ENCODE measurements at regions not wholly inside any gene's neighbourhood (a gene's known extent, or its start where the extent isn't known, plus 50 kb on each side); places are given as distances from the start of the nearest gene placed in this dataset.
"Not testable (repeated sequence)": the region's sequence is repeated elsewhere in the genome, so short reads cannot be mapped to it uniquely, and the experiment has no call there.

DNA sequence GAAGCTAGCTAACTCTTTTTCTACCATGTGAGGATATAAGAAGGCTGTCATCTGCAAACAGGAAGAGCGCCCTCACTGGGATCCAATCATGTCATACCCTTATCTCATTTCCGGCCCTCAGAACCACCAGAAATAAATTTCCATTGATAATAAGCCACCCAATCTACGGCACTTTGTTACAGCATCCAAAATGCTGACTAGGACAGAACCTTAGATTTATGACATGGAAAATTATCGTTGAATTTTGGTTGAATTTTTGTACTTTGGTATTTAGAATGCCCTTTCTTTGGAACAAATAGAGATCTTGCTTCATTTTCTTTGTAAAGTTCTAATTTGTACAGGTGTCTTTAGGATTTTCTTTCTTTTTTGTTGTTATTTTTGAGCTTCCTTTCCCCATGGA, 53.3 kb upstream of the CYLC2 start:
- Mint-ChIP-seq H3K27me3 (ENCODE audit: insufficient read depth) (no peaks in the 10 kb centered on the region), H3K36me3 (ENCODE audit: low read depth) (no peaks in the 10 kb centered on the region), H3K27ac (no peak overlapping the region), H3K9me3 (peaks cover 13% of the 10 kb centered on the region), H3K4me3 (no peak overlapping the region), H3K4me1 (ENCODE audit: low read depth) (no peaks in the 10 kb centered on the region)
- intact Hi-C loops (cut with micrococcal nuclease), result loop anchor here (10.0 kb wide), 1 partner anchor 57 kb away; no protein-coding TSS in a partner anchor
- no peak for DNase-seq (ENCODE audit: low spot score)

DNA sequence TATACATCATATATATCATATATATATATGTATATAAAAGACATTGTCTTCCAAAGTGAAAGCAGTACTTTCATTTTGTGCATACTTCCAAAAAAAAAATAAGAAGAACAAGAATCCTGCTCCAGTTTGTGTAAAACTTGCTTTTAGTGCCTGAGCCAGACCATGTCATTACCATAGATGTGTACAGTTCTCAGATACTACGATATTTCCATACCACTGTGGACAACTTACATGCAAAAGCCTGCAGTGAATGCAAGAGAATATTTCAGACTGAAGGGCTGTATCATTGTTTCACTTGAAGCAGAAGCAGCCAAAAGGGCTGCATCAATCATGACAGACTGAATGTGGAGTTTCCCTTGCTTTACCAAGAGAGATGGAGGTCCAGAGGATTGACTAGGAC, 72.6 kb upstream of the CYLC2 start:
- H3K27me3 Mint-ChIP-seq (ENCODE audit: insufficient read depth), result no peaks in the 10 kb centered on the region
- DNase-seq (ENCODE audit: low spot score), result no peak
- H3K9me3 Mint-ChIP-seq, result no peaks in the 10 kb centered on the region
- intact Hi-C loops (cut with micrococcal nuclease), result no loop called here
- no peak overlapping the region for H3K27ac Mint-ChIP-seq
- no peak overlapping the region for H3K4me3 Mint-ChIP-seq
- no peaks in the 10 kb centered on the region for H3K36me3 Mint-ChIP-seq (ENCODE audit: low read depth)
- no peaks in the 10 kb centered on the region for H3K4me1 Mint-ChIP-seq (ENCODE audit: low read depth)

DNA sequence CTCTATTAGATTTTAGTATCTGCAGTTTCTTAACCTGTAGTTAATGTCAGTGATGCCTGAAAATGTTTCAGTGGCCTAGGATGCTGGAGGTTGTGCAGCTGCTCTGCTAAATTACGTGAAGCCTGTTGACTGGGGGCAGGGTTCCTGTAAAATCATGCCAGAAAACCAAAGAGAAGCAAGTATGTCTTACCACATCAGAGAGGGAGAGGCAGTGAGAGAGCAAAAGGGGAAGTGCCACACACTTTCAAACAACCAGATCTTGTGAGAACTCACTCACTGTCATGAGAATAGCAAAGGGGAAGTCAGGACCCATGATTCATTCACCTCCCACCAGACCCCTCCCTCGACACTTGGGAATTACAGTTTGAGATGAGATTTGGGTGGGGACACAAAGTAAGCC, 83.9 kb upstream of the CYLC2 start:
- peaks cover 3% of the 10 kb centered on the region for H3K9me3 Mint-ChIP-seq
- no peaks in the 10 kb centered on the region for H3K36me3 Mint-ChIP-seq (ENCODE audit: low read depth)
- DNase-seq (ENCODE audit: low spot score), result no peak
- intact Hi-C loops (cut with micrococcal nuclease), result no loop called here
- H3K27ac Mint-ChIP-seq, result no peak overlapping the region
- H3K27me3 Mint-ChIP-seq (ENCODE audit: insufficient read depth), result no peaks in the 10 kb centered on the region
- H3K4me3 Mint-ChIP-seq, result no peak overlapping the region
- H3K4me1 Mint-ChIP-seq (ENCODE audit: low read depth), result no peaks in the 10 kb centered on the region

DNA sequence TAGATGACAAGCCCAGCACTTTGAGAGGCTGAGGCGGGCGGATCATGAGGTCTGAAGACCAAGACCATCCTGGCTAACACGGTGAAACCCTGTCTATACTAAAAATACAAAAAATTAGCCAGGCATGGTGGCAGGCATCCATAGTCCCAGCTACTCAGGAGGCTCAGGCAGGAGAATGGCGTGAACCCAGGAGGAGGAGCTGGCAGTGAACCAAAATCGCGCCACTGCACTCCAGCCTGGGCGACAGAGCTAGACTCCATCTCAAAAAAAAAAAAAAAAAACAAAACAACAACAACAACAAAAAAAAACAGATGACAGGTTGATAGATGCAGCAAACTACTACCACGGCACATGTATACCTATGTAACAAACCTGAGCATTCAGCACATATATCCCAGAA, 89.3 kb upstream of the CYLC2 start:
- H3K4me1 Mint-ChIP-seq (ENCODE audit: low read depth); H3K27ac Mint-ChIP-seq; H3K27me3 Mint-ChIP-seq (ENCODE audit: insufficient read depth); H3K4me3 Mint-ChIP-seq; intact Hi-C loops (cut with micrococcal nuclease); H3K36me3 Mint-ChIP-seq (ENCODE audit: low read depth); DNase-seq (ENCODE audit: low spot score): not testable (repeated sequence)
- peaks cover 17% of the 10 kb centered on the region for H3K9me3 Mint-ChIP-seq

DNA sequence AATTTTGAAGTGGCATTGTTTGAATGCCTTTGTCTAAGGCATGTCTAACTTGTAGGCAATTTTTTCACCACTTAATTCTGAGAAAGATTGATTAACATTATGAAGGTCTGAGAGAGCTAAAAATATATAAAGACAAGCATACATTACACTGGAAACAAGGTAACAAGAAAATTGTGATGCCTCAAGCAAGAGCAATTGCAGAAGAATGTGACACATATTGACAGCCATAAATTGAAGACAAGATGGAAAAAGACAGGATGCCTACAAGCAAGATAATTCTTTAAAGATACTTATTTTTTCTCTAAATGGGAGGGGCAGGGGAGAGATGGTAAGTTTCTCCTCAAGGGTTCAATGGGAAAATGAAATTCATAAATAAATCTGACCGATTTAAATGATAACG, 103.1 kb upstream of the CYLC2 start:
- peaks cover 4% of the 10 kb centered on the region for H3K9me3 Mint-ChIP-seq
- no peak overlapping the region for H3K4me3 Mint-ChIP-seq
- DNase-seq (ENCODE audit: low spot score), result no peak
- H3K27me3 Mint-ChIP-seq (ENCODE audit: insufficient read depth), result no peaks in the 10 kb centered on the region
- H3K4me1 Mint-ChIP-seq (ENCODE audit: low read depth), result no peaks in the 10 kb centered on the region
- no peaks in the 10 kb centered on the region for H3K36me3 Mint-ChIP-seq (ENCODE audit: low read depth)
- intact Hi-C loops (cut with micrococcal nuclease), result no loop called here
- H3K27ac Mint-ChIP-seq, result no peak overlapping the region

DNA sequence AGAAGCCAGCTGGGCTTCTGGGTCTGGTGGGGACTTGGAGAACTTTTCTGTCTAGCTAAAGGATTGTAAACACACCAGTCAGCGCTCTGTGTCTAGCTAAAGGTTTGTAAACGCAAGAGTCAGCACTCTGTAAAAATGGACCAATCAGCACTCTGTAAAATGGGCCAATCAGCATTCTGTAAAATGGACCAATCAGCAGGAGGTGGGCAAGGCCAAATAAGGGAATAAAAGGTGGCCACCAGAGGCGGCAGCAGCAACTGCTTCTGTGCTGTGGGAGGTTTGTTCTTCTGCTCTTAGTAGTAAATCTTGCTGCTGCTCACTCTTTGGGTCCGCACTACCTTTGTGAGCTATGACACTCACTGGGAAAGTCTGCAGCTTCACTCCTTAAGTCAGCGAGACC, 106.4 kb upstream of the CYLC2 start:
- not testable (repeated sequence) for H3K9me3 Mint-ChIP-seq; DNase-seq (ENCODE audit: low spot score); H3K27ac Mint-ChIP-seq; H3K27me3 Mint-ChIP-seq (ENCODE audit: insufficient read depth); H3K4me1 Mint-ChIP-seq (ENCODE audit: low read depth); H3K36me3 Mint-ChIP-seq (ENCODE audit: low read depth); H3K4me3 Mint-ChIP-seq
- intact Hi-C loops (cut with micrococcal nuclease), result loop anchor here (10.0 kb wide), 1 partner anchor 56 kb away; no protein-coding TSS in a partner anchor

DNA sequence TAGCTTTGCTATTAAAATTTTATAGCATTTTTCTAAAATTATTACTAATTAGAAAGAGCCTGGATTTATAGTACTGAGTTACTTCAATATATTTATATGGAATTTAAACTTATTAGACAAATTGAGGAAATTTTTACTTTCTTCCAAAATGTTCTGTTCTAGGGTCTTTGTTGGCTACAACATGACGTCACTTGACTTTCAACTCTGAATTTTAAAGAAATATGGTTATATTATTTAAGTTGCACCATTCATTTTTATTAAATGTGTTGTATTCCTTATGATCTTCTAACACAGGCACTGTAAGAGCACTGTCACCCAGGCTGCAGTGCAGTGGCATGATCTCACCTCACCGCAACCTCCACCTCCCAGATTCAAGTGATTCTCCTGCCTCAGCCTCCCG, 119.4 kb upstream of the CYLC2 start:
- Mint-ChIP-seq H3K4me3 (no peak overlapping the region), H3K27me3 (ENCODE audit: insufficient read depth) (no peaks in the 10 kb centered on the region), H3K27ac (no peak overlapping the region), H3K36me3 (ENCODE audit: low read depth) (no peaks in the 10 kb centered on the region), H3K4me1 (ENCODE audit: low read depth) (no peaks in the 10 kb centered on the region), H3K9me3 (no peaks in the 10 kb centered on the region)
- no peak for DNase-seq (ENCODE audit: low spot score)
- intact Hi-C loops (cut with micrococcal nuclease), result no loop called here

DNA sequence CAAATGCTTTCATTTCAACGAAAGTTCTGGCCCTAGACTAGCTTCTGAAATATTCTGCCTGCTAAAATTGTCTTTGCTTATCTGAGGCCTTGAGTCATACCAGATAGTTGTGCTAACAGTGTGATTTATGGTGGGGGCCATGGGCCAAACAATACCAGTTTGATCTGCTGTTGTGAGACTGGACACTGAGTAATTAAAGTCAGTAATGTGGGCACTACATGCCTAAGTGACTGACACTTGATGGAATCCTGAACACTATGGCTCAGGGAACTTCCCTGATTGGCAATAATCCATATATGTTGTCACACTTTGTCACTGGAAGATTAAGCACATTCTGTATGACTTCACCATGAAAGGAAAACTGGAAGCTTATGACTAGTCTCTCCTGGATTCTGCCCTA, 127.6 kb upstream of the CYLC2 start:
- Mint-ChIP-seq H3K36me3 (ENCODE audit: low read depth) (no peaks in the 10 kb centered on the region), H3K4me3 (no peak overlapping the region), H3K9me3 (no peaks in the 10 kb centered on the region), H3K4me1 (ENCODE audit: low read depth) (no peaks in the 10 kb centered on the region), H3K27ac (no peak overlapping the region), H3K27me3 (ENCODE audit: insufficient read depth) (no peaks in the 10 kb centered on the region)
- no peak for DNase-seq (ENCODE audit: low spot score)
- intact Hi-C loops (cut with micrococcal nuclease), result no loop called here

DNA sequence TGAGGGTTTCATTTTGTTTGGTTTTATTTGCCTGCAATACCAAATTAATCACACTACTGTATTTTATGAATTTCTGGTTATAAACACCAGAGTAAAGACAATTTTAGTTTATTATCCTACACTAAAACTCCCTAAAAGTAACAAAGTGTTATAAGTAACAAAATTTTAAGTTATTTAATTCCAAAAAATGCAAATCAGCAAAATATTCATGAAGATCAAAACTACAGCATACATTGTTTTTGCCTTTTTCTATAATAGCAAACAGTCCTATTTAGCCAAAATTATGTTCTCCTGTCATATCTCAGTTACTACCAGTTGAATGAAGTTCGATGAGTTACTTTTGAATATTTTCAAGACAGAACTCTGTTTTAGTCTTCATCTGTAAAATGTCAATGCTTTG, 132.7 kb upstream of the CYLC2 start:
- Mint-ChIP-seq H3K9me3 (no peaks in the 10 kb centered on the region), H3K4me3 (no peak overlapping the region), H3K27me3 (ENCODE audit: insufficient read depth) (no peaks in the 10 kb centered on the region), H3K36me3 (ENCODE audit: low read depth) (no peaks in the 10 kb centered on the region), H3K27ac (no peak overlapping the region), H3K4me1 (ENCODE audit: low read depth) (no peaks in the 10 kb centered on the region)
- no peak for DNase-seq (ENCODE audit: low spot score)
- intact Hi-C loops (cut with micrococcal nuclease), result no loop called here

DNA sequence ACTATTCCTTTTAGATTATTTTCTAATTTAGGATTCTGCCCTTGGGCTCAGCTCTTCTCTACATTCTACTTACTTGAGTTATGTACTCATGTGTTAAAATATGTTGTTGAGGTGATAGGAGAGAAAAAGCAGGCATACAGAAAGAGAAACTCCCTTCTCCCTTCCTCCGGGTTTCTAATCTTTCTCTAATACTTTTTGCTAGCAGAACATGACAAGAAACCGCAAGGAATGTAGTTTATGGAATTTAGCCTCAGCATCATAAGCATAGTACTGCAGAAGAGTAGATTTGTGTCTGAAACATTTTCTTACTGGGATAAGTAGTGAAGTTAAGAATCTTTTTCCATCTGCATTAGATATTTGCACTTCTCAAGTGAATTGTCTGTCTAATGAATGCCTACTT, 139.5 kb upstream of the CYLC2 start:
- intact Hi-C loops (cut with micrococcal nuclease), result no loop called here
- no peak for DNase-seq (ENCODE audit: low spot score)
- no peaks in the 10 kb centered on the region for H3K36me3 Mint-ChIP-seq (ENCODE audit: low read depth)
- H3K9me3 Mint-ChIP-seq, result peaks cover 14% of the 10 kb centered on the region
- no peaks in the 10 kb centered on the region for H3K4me1 Mint-ChIP-seq (ENCODE audit: low read depth)
- no peak overlapping the region for H3K27ac Mint-ChIP-seq
- no peak overlapping the region for H3K4me3 Mint-ChIP-seq
- no peaks in the 10 kb centered on the region for H3K27me3 Mint-ChIP-seq (ENCODE audit: insufficient read depth)

DNA sequence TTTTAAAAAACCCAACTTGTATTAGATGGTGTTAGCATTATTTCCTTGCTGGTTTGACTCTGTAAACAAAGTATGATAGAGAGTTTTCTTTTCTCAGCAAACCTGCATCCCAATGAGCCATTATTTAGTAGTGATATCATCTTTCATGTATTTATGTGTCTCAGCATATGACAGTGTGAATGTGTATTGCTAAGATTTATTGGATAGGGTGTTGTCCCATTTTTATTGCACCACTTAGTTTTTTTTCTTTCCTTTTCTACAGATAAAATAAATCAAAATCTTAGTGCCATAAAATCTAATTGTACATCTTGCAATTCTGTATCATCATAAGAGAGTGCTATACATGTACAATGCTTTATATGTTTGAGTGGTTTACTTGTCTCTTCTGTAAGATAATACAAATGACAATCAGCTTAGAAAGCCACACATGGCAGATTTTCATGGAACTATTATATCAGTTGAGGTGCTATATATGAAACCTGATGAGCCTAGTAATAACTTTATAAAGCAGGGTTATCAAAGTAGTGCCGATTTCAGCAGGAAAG, 149.2 kb upstream of the CYLC2 start:
- H3K36me3 Mint-ChIP-seq (ENCODE audit: low read depth), result no peaks in the 10 kb centered on the region
- no peak overlapping the region for H3K4me3 Mint-ChIP-seq
- intact Hi-C loops (cut with micrococcal nuclease), result no loop called here
- H3K4me1 Mint-ChIP-seq (ENCODE audit: low read depth), result no peaks in the 10 kb centered on the region
- H3K27ac Mint-ChIP-seq, result no peak overlapping the region
- no peaks in the 10 kb centered on the region for H3K9me3 Mint-ChIP-seq
- no peaks in the 10 kb centered on the region for H3K27me3 Mint-ChIP-seq (ENCODE audit: insufficient read depth)
- no peak for DNase-seq (ENCODE audit: low spot score)

DNA sequence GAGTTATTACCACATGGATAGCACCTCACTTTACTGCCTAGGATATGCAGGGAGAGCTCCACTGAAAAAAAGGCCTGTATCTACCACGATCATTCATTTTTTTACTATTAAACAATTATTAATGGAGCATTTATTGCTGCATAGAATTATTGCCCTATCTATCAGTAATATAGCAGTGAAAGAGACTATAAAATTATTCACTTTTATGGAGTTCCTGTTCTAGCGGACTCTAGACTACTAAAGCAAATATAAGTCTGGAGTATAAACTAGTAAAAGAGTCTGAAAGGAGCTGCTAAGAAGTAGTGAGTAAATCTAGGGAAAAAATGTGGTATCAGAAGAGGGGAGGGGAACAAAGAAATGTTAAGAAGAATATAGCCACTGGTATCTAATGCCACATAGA, 150.4 kb upstream of the CYLC2 start:
- Mint-ChIP-seq H3K27ac (no peak overlapping the region), H3K27me3 (ENCODE audit: insufficient read depth) (no peaks in the 10 kb centered on the region), H3K9me3 (no peaks in the 10 kb centered on the region), H3K4me3 (no peak overlapping the region), H3K36me3 (ENCODE audit: low read depth) (no peaks in the 10 kb centered on the region), H3K4me1 (ENCODE audit: low read depth) (no peaks in the 10 kb centered on the region)
- intact Hi-C loops (cut with micrococcal nuclease), result no loop called here
- no peak for DNase-seq (ENCODE audit: low spot score)

DNA sequence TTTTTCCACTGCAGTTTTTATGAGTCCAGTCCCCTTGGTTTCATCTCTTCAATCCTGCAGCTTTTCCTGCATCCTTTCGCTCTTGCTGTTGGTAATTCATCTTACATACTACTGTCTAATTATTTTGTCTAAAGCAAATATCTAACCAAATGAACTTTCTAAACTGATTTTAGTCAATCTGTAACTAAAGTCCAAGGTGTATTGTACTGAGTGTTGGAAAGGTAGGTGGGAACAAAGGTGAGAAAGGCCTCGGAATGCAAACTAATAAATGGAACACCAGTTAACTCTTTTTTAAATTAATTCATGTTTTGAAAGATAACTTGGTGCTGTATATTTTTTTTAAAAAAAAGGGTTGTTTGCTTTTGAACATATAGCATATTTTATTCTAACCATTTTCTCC, 152.7 kb upstream of the CYLC2 start:
- DNase-seq (ENCODE audit: low spot score), result no peak
- no peak overlapping the region for H3K27ac Mint-ChIP-seq
- H3K4me3 Mint-ChIP-seq, result no peak overlapping the region
- no peaks in the 10 kb centered on the region for H3K27me3 Mint-ChIP-seq (ENCODE audit: insufficient read depth)
- H3K4me1 Mint-ChIP-seq (ENCODE audit: low read depth), result no peaks in the 10 kb centered on the region
- intact Hi-C loops (cut with micrococcal nuclease), result no loop called here
- no peaks in the 10 kb centered on the region for H3K9me3 Mint-ChIP-seq
- no peaks in the 10 kb centered on the region for H3K36me3 Mint-ChIP-seq (ENCODE audit: low read depth)

DNA sequence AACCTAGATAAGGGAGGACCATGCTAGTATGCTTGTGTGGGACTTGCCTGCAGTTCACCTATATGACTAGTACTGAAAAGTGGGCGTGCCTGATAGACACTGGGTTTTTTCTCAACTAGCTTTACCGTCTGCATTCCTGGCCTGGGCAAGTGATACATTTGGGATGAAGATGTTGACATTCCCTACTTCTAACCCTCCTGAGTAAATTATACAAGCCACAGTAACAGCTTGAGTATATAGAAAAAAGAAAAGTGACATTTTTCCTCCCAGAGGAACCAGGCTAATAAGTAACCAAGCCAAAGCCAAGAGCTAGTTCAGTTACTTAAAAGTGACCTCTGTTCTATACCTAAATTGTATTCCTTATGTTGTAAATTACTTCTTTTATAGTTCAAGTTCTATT, 153.8 kb upstream of the CYLC2 start:
- intact Hi-C loops (cut with micrococcal nuclease), result no loop called here
- Mint-ChIP-seq H3K36me3 (ENCODE audit: low read depth) (no peaks in the 10 kb centered on the region), H3K4me1 (ENCODE audit: low read depth) (no peaks in the 10 kb centered on the region), H3K9me3 (no peaks in the 10 kb centered on the region), H3K4me3 (no peak overlapping the region), H3K27ac (no peak overlapping the region), H3K27me3 (ENCODE audit: insufficient read depth) (no peaks in the 10 kb centered on the region)
- no peak for DNase-seq (ENCODE audit: low spot score)
